Stimulated activated CD8-positive, alpha-beta memory T cell treated with anti-CD3 and anti-CD28 coated beads, Interleukin-12 subunit alpha, Interleukin-12 subunit beta, amount 100 ng/mL, for 1 hour (primary cell): ENCODE measurements at regions not wholly inside any gene's neighbourhood (a gene's known extent, or its start where the extent isn't known, plus 50 kb on each side); places are given as distances from the start of the nearest gene placed in this dataset.

Experiments
- DNase-seq: peaks from one replicate; pipeline ENCODE4 v3.0.0-alpha.2; 2020; ENCODE audit warnings: low read depth

DNA sequence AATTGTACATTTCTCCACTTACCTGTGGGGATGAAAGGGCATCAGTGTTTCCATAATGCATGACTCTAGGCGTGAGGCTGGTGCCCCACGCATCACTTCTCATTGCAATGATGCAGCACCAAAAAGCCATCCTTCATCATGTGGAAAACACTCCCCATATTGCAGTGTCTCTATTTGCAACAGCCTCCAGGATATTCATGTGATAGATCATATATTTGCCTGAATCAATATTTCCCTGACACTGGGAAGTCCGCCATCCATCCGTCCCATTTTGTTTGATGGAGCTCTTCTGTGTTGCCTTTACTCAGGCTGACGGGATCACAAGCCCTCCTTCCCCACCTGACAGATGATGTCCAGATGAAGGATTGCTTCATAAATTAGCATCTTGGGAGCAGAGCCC, 74.5 kb upstream of the CAMK1G start:
- no peak for DNase-seq

DNA sequence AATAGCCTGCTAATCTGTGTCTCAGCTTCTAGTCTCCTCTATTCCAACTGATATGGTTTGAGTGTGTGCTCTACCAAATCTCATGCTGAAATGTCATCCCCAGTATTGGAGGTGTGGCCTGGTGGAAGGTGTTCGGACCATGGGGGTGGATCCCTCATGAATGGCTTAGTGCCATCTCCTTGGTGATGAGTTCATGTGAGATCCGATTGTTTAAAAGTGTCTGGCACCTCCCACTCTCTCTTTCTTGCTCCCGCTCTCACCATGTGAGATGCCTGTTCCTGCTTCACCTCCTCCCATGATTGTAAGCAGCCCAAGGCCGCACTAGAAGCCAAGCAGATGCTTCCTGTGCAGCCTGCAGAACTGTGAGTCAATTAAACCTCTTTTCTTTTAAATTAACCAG, 73.5 kb upstream of the CAMK1G start:
- no peak for DNase-seq

DNA sequence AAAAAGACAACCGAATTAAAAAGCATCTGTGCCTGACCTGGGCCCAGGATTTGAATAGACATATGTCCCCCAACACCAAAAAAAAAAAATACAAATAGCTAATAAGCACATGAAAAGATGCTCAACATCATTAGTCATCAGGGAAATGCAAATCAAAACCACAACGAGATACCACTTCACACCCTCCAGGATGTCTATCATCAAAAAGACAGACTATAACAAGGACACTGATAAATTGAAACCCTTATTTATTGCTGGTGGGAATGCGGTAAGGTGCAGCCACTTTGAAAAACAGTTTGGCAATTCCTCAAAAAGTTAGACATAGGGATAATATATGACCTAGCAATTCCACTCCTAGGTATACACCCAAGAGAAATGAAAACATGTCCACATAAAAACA, 72.3 kb upstream of the CAMK1G start:
- no peak for DNase-seq

DNA sequence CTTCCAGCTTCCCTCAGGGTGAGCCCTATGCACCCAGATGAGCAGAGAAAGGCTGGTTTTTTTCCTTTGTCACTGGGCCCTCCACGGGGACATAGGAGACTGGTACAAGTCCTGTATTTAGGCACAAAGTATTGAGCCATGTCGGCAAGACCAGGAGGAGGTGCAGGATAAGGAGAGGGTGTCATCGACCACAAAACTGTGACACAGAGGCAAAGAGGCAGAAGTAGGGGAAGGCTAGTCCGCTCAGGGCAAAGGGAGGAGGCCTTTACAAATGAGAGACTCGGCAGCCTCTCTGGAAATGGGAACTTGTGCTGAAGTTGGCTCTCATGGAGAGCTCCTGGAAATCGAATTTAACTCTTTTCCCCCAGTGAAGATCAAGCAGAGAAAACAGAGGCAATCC, 70.7 kb upstream of the CAMK1G start:
- DNase-seq, result no peak

DNA sequence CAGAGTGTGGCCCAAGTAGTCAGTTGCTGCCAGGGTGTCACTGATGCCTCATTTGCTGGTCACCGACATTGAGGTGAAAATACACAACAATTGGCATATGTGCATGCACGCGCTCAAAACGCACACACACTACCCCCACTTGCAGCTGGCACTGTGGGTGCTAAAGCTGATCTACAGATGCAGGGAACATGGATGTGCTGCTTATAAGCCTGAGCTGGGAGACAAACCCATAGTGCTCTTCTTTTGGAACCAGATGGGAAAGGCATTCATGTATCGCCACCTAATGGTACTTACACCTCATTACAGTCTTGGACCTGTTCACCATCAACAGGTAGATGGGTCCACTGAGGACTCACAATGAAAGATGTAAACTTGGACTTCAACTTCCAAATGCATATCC, 70.3 kb upstream of the CAMK1G start:
- no peak for DNase-seq

DNA sequence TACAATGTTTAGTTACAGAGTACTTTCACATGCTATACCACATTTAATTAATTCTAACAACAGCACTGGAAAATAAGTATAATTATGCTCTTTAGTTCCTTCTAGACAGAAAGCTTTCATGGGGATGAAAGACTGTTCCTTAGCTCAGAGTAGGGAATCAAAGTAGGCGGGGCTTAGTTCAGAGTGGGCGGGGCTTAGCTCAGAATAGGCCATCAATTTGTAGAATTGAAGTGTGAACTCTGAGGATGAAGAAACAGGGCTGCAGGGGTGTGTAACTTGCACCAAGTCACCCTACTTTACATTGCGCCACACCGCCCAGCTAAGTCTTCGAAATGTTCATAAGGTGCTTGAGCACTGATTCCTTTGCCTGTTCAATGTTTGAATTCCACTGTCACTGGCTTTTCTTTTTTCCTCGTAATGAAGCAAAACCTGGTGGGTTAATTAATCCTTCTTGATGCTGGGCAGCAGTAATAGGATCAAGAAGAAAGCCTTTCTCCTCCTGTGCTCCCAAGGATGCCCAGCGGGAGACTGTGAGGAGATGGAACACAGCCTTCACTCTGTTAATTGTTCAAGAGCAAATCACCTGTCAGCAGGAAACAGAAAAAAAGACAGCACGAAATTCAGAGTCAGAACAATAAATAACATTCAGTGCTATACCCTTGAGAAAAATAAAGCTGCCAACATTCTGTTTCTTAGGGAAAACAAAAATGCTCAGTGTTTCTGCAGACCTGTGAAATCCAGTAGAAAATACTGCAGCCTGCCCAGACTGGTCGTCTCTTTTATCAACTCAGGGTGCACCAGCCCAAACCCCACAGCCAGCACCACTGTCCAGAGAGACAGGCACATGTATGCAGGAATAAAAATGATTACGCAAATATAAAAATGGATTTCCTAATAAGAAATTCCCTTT, 66.5 kb upstream of the CAMK1G start:
- no peak for DNase-seq

DNA sequence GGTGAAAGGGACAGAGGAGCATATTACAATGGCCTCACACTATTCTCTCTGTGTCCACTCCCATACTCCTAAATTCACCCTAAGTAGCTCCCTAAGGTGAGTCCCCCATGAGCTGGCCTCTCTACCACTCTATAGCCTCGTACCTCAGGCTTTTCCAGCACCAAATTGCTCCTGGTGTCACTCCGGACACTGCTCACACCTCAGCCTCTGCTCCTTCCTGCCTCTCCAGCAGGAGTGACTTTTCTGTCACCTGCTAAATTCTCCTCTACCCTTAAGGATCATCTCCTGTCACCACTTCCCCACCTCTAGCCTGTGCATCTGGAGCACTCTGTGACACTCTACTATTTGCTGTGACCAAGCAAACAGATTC, 65.8 kb upstream of the CAMK1G start:
- no peak for DNase-seq

DNA sequence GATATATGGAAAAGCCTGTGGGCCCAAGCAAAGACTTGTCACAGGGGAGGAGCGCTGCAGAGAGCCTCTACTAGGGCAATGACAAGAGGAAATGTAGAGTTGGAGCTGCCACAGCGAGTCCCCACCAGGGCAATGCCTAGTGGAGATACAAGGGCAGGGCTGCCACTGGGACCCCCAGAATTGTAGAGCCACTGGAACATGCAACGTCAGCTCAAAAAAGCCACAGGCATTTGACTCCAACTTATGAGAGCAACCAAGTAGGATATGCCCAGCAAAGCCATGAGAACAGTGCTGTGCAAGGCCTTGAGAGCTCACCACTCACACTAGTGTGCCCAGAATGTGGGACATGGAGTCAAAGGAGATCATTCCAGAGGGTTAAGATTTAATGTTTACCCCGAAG, 63.7 kb upstream of the CAMK1G start:
- no peak for DNase-seq

DNA sequence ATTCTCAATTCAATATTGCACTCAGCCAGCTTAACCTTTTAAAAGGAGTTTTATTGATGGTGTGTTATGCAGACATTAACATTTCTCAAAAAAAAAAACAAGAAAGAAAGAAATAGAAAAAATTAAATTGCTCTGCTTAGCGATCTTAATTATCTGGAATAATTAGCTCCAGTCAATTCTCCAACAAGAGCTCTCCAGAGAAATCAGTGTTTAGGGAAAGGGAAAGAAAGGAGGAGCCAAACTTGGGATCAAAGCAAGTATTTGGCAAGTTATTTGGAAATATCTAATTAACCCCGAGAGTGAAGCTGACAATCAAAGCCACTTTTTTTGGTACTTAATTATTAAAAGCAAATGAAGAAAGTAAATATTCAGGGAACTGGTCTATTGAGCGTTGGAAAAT, 60.7 kb upstream of the CAMK1G start:
- DNase-seq, result no peak

DNA sequence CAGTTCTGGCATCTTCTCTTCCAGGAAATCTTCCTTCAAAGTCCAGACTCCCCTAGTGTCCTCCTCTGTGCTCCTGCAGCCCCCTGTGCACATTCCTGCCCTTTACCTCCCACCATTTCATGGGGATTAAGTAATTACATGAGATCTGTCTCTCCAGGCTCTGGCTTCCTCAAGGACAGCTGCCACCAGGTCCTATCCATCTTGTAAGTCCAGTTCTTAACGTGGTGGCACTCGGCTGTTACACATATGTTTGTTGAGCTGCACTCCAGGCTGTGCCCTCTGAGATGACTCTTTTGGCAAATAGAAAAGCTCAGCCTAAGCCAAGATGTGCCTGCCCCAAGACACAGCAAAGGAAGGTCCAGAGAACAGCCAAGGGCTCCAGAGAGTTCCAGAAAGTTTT, 57.4 kb upstream of the CAMK1G start:
- DNase-seq, result no peak

DNA sequence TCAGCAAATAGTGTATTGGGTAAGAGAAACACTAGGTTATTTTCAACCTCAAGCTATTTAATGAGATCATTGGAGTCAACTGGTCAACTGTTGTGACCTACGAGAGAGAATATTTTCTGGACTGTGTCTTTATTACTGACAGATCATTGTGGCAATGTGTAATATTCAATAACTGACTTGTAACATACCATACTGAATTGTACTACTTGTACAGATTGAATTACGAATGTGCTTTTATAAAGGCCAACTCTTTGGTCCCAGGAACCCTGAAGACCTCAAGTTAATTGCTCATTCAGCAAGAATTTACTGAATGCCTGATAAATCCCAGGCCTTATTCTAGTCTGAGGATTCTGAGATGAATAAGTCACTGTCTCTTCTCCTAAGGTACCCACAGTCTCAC, 56.1 kb upstream of the CAMK1G start:
- no peak for DNase-seq

DNA sequence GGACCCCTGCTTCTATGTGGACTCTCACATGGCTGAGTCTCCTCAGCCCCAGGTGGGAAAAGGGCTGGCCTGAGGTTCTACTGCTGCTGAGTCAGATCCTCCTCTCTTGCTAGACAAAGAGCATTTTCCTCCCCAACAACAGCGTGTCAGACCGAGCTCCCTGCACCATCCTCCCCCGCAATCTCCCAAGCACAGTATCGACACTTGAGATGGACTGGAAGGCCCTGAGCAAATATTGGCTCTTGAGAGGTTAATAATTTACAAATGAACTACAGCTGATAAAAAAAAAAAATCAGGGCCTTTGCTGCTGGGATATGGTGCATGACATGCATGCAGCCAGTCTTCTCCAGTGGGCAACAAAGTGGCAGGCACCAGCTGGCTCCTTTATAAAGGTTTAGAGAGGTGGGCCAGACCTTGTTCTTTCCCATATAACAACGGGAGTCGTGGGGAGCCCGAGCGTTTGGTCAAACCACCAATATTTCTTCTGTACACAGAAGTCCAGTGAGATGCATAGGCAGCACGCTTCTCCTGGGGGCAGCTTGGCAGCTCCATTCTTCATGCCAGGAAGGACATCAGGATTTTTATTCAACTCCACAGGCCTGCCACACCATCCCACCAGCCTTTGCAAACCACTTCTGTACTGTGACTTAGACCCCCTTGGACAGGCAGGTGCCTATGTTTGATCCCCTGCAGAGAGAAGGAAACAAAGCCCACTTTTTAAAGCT, 55.4 kb upstream of the CAMK1G start:
- DNase-seq, result no peak

DNA sequence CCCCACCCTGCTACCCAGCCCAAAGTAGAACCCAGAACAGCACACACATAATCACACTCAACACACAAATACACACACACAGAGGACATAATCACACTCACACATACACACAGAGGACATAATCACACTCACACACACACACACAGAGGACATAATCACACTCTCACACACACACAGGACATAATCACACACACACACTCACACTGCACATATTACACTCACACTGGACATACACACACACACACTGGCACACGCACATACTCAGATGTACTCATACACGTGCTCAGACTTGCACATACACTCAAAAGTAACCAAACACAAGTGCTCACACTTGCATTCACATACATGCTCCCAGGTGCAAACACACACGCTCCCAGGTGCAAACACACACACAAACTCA, 54.3 kb upstream of the CAMK1G start:
- DNase-seq, result no peak

DNA sequence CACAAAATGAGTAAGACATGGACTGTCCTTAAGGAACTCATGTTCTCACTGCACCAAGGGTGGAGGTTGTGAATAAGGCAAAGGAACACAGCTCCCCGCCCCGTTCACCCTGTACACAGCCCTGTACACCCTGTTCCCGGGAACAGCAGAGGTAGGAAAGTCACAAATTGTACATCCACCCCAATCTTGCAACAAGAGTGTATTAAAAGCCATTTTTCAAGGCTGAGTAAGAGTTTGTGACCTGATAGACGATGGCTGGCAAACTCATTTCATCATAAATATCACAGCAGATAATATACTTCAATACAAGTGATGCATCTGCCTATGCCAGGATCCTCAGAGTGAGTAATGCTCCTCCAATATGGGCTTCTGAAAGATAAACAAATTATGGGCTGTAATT, 52.5 kb upstream of the CAMK1G start:
- no peak for DNase-seq

DNA sequence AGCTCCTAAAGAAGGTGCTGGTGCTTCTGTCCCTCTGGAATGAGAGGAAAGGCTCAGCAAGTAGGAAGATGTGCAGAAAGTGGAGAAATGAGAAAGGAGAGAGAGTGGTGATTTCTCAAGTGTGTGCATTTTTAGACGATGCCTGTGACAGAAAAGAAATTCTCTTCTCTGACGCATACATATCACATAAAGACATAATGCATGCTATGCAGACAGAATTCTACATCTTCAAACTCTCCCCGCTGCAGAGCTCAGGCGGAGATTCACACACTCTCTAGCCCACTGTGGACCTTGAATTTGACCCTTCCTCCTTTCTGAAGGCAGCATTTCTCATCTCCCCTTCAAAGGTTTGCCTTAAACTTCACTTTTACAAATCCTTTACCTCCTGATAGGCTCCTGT, 52.0 kb upstream of the CAMK1G start:
- no peak for DNase-seq
